ENCODE measurements at regions not wholly inside any gene's neighbourhood (a gene's known extent, or its start where the extent isn't known, plus 50 kb on each side); places are given as distances from the start of the nearest gene placed in this dataset.

DNA sequence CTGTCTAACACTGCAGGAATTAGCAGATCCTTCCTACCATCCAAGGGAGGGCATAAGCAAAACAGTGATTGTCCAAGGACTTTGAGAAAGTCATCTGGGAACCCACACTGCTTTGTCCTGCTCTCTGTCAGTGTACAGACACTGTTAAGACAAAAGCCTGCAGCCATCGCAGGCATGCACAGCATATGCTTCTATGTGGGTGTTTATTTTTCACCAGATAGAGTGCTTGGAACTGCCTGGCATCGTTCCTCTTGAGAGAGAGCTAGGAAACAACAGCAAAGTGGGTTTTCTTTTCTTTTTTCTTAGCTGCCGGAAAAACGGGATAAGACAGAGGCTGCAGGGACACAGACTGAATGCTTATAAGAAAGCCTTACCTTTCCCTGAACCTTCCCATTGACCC is 212.3 kb downstream of the ICE1 start:
- TF ChIP-seq CTCF (IDR thresholded peaks at IDR 0.05) (no peak), POLR2A (IDR thresholded peaks at IDR 0.05) (no peak)

All from sigmoid colon (tissue), 3 donors.